ENCODE measurements at regions not wholly inside any gene's neighbourhood (a gene's known extent, or its start where the extent isn't known, plus 50 kb on each side); places are given as distances from the start of the nearest gene placed in this dataset.

- H3K9me3 ChIP-seq (ENCODE audit: low read depth), result no peaks in the 10 kb centered on the region
Measured at GRCh38 chr2:181822097-181822496, 69.4 kb upstream of the ITPRID2 start.

GRCh38 chr2:181823405-181823804, 68.1 kb upstream of the ITPRID2 start:
- H3K27ac ChIP-seq, result no peak overlapping the region
- DNase-seq, result no peak
- in situ Hi-C loops (cut with MboI), result no loop called here
- no peaks in the 10 kb centered on the region; the same call in 1 of the 2 replicates for H3K9me2 ChIP-seq (ENCODE audit: insufficient read depth)
- no peak overlapping the region for H2AFZ ChIP-seq
- no peak for TF ChIP-seq EZH2 (IDR thresholded peaks at IDR 0.05; ENCODE audit: insufficient read depth, poor library complexity, severe bottlenecking)
- no peak for TF ChIP-seq EZH2phosphoT487 (IDR thresholded peaks at IDR 0.05; ENCODE audit: insufficient read depth, low read depth)
- no peak overlapping the region for H3K4me2 ChIP-seq (ENCODE audit: unreplicated experiment)
- H3K27me3 ChIP-seq (replicated peaks; ENCODE audit: insufficient read depth), result no peaks in the 10 kb centered on the region
- no peaks in the 10 kb centered on the region for H3K9me3 ChIP-seq (ENCODE audit: low read depth)
- no peaks in the 10 kb centered on the region for H3K79me2 ChIP-seq (ENCODE audit: insufficient read depth)
- no peaks in the 10 kb centered on the region for H3K36me3 ChIP-seq (ENCODE audit: low read depth)
- no peaks in the 10 kb centered on the region for H3K4me1 ChIP-seq (ENCODE audit: insufficient read depth)
- H3K9ac ChIP-seq, result no peak overlapping the region
- H3F3A ChIP-seq (ENCODE audit: insufficient read depth), result no peaks in the 10 kb centered on the region
- no peaks in the 10 kb centered on the region for H4K20me1 ChIP-seq (ENCODE audit: insufficient read depth)
- 50 to 63% methylated on average over 2 of the region's 2 CpGs for WGBS, 2 experiments (ENCODE audit: low coverage in 1 of 2, low lambda C conversion rate in 2 of 2, missing lambda C conversion rate in 2 of 2)
- H3K4me3 ChIP-seq, result no peak overlapping the region

More at GRCh38 chr2:181822097-181822496, 69.4 kb upstream of the ITPRID2 start:
- TF ChIP-seq EZH2phosphoT487 (IDR thresholded peaks at IDR 0.05; ENCODE audit: insufficient read depth, low read depth), result no peak
- TF ChIP-seq EZH2 (IDR thresholded peaks at IDR 0.05; ENCODE audit: insufficient read depth, poor library complexity, severe bottlenecking), result no peak
- Histone ChIP-seq H3K4me1 (ENCODE audit: insufficient read depth) (no peaks in the 10 kb centered on the region), H3K79me2 (ENCODE audit: insufficient read depth) (no peaks in the 10 kb centered on the region), H3K4me2 (ENCODE audit: unreplicated experiment) (no peak overlapping the region), H3K9me2 (ENCODE audit: insufficient read depth) (no peaks in the 10 kb centered on the region; the same call in 1 of the 2 replicates), H2AFZ (no peak overlapping the region), H3K36me3 (ENCODE audit: low read depth) (no peaks in the 10 kb centered on the region), H4K20me1 (ENCODE audit: insufficient read depth) (no peaks in the 10 kb centered on the region), H3K27ac (no peak overlapping the region), H3K4me3 (no peak overlapping the region), H3K9ac (no peak overlapping the region), H3K27me3 (replicated peaks; ENCODE audit: insufficient read depth) (no peaks in the 10 kb centered on the region), H3F3A (ENCODE audit: insufficient read depth) (no peaks in the 10 kb centered on the region)
- in situ Hi-C loops (cut with MboI), result no loop called here
- 88 to 92% methylated on average over 5 of the region's 5 CpGs for WGBS, 2 experiments (ENCODE audit: low coverage in 1 of 2, low lambda C conversion rate in 2 of 2, missing lambda C conversion rate in 2 of 2)
- DNase-seq, result no peak

GRCh38 chr2:181828122-181828705, 63.3 kb upstream of the ITPRID2 start:
- H3K4me2 ChIP-seq (ENCODE audit: unreplicated experiment), result no peak overlapping the region
- no peaks in the 10 kb centered on the region for H3K79me2 ChIP-seq (ENCODE audit: insufficient read depth)
- H3K27ac ChIP-seq, result no peak overlapping the region
- H3K9me2 ChIP-seq (ENCODE audit: insufficient read depth), result no peaks in the 10 kb centered on the region; the same call in 1 of the 2 replicates
- no peaks in the 10 kb centered on the region for H3K36me3 ChIP-seq (ENCODE audit: low read depth)
- H3K4me1 ChIP-seq (ENCODE audit: insufficient read depth), result no peaks in the 10 kb centered on the region
- H3K9ac ChIP-seq, result no peak overlapping the region
- no peaks in the 10 kb centered on the region for H4K20me1 ChIP-seq (ENCODE audit: insufficient read depth)
- H2AFZ ChIP-seq, result no peak overlapping the region
- H3K9me3 ChIP-seq (ENCODE audit: low read depth), result no peaks in the 10 kb centered on the region
- in situ Hi-C loops (cut with MboI), result no loop called here
- TF ChIP-seq EZH2phosphoT487 (IDR thresholded peaks at IDR 0.05; ENCODE audit: insufficient read depth, low read depth) (no peak), EZH2 (IDR thresholded peaks at IDR 0.05; ENCODE audit: insufficient read depth, poor library complexity, severe bottlenecking) (no peak)
- WGBS, 2 experiments (ENCODE audit: low coverage in 1 of 2, low lambda C conversion rate in 2 of 2, missing lambda C conversion rate in 2 of 2), result 73 to 79% methylated on average over 6 of the region's 6 CpGs
- H3K4me3 ChIP-seq, result no peak overlapping the region
- DNase-seq, result no peak
- no peaks in the 10 kb centered on the region for H3F3A ChIP-seq (ENCODE audit: insufficient read depth)
- H3K27me3 ChIP-seq (replicated peaks; ENCODE audit: insufficient read depth), result no peaks in the 10 kb centered on the region

GRCh38 chr2:181829230-181829629, 62.3 kb upstream of the ITPRID2 start:
- H3K9me3 ChIP-seq (ENCODE audit: low read depth), result no peaks in the 10 kb centered on the region
- no peaks in the 10 kb centered on the region for H3K36me3 ChIP-seq (ENCODE audit: low read depth)
- no peak overlapping the region for H3K9ac ChIP-seq
- in situ Hi-C loops (cut with MboI), result no loop called here
- H3K4me2 ChIP-seq (ENCODE audit: unreplicated experiment), result no peak overlapping the region
- no peaks in the 10 kb centered on the region for H3K79me2 ChIP-seq (ENCODE audit: insufficient read depth)
- no peaks in the 10 kb centered on the region for H3K27me3 ChIP-seq (replicated peaks; ENCODE audit: insufficient read depth)
- TF ChIP-seq EZH2 (IDR thresholded peaks at IDR 0.05; ENCODE audit: insufficient read depth, poor library complexity, severe bottlenecking) (no peak), EZH2phosphoT487 (IDR thresholded peaks at IDR 0.05; ENCODE audit: insufficient read depth, low read depth) (no peak)
- no peak overlapping the region for H3K27ac ChIP-seq
- no peak for DNase-seq
- H3K4me3 ChIP-seq, result no peak overlapping the region
- no peaks in the 10 kb centered on the region for H3F3A ChIP-seq (ENCODE audit: insufficient read depth)
- no peaks in the 10 kb centered on the region for H4K20me1 ChIP-seq (ENCODE audit: insufficient read depth)
- H3K4me1 ChIP-seq (ENCODE audit: insufficient read depth), result no peaks in the 10 kb centered on the region
- H2AFZ ChIP-seq, result no peak overlapping the region
- WGBS, 2 experiments (ENCODE audit: low coverage in 1 of 2, low lambda C conversion rate in 2 of 2, missing lambda C conversion rate in 2 of 2), result 100% methylated on average over 1 of the region's 1 CpG
- H3K9me2 ChIP-seq (ENCODE audit: insufficient read depth), result no peaks in the 10 kb centered on the region; the same call in 1 of the 2 replicates

Data from GM23248 (cell line).